ENCODE measurements at regions not wholly inside any gene's neighbourhood (a gene's known extent, or its start where the extent isn't known, plus 50 kb on each side); places are given as distances from the start of the nearest gene placed in this dataset.

GRCh38 chr9:11025775-11026174 lies 413.0 kb upstream of the PTPRD start:
- intact Hi-C loops (cut with DNase I; ENCODE audit: low total_unique reads), result no loop called here
- Histone ChIP-seq H3K4me3 (no peak overlapping the region), H3K9me3 (no peaks in the 10 kb centered on the region), H3K27ac (no peak overlapping the region), H3K4me1 (no peaks in the 10 kb centered on the region), H3K27me3 (no peaks in the 10 kb centered on the region), H3K36me3 (ENCODE audit: low read depth, missing control alignments) (no peaks in the 10 kb centered on the region)
- no peak for DNase-seq
- no peak for TF ChIP-seq POLR2A (IDR thresholded peaks at IDR 0.05)
- WGBS, 2 donors, result 95 to 96% methylated on average over 2 of the region's 2 CpGs

- no peak for DNase-seq
- 64 to 72% methylated on average over 7 of the region's 7 CpGs for WGBS, 2 donors
- Histone ChIP-seq H3K36me3 (ENCODE audit: low read depth, missing control alignments) (no peaks in the 10 kb centered on the region), H3K9me3 (no peaks in the 10 kb centered on the region), H3K27me3 (no peaks in the 10 kb centered on the region), H3K4me3 (no peak overlapping the region), H3K4me1 (no peaks in the 10 kb centered on the region), H3K27ac (no peak overlapping the region)
- intact Hi-C loops (cut with DNase I; ENCODE audit: low total_unique reads), result no loop called here
- TF ChIP-seq CTCF (IDR thresholded peaks at IDR 0.05) (no peak), POLR2A (IDR thresholded peaks at IDR 0.05) (no peak)
These were observed 425.6 kb upstream of the PTPRD start for GRCh38 chr9:11038366-11038765.

- Histone ChIP-seq H3K4me3 (no peak overlapping the region), H3K4me1 (no peaks in the 10 kb centered on the region), H3K9me3 (no peaks in the 10 kb centered on the region), H3K27ac (no peak overlapping the region), H3K27me3 (no peaks in the 10 kb centered on the region), H3K36me3 (ENCODE audit: low read depth, missing control alignments) (no peaks in the 10 kb centered on the region)
- no peak for TF ChIP-seq POLR2A (IDR thresholded peaks at IDR 0.05)
- TF ChIP-seq CTCF (IDR thresholded peaks at IDR 0.05), result no peak
- intact Hi-C loops (cut with DNase I; ENCODE audit: low total_unique reads), result no loop called here
- 87 to 91% methylated on average over 5 of the region's 5 CpGs for WGBS, 2 donors
- DNase-seq, result no peak
These were observed 426.2 kb upstream of the PTPRD start for GRCh38 chr9:11039006-11039405.

GRCh38 chr9:11045589-11045988 lies 432.8 kb upstream of the PTPRD start:
- no peaks in the 10 kb centered on the region for H3K9me3 ChIP-seq
- no peak overlapping the region for H3K27ac ChIP-seq
- no peak for TF ChIP-seq CTCF (IDR thresholded peaks at IDR 0.05)
- H3K27me3 ChIP-seq, result no peaks in the 10 kb centered on the region
- intact Hi-C loops (cut with DNase I; ENCODE audit: low total_unique reads), result no loop called here
- H3K36me3 ChIP-seq (ENCODE audit: low read depth, missing control alignments), result no peaks in the 10 kb centered on the region
- H3K4me3 ChIP-seq, result no peak overlapping the region
- no peak for DNase-seq
- WGBS, 2 donors, result 73 to 80% methylated on average over 2 of the region's 2 CpGs
- H3K4me1 ChIP-seq, result no peaks in the 10 kb centered on the region

GRCh38 chr9:11063263-11063662 lies 450.5 kb upstream of the PTPRD start:
- no peak for TF ChIP-seq POLR2A (IDR thresholded peaks at IDR 0.05)
- no peak for TF ChIP-seq CTCF (IDR thresholded peaks at IDR 0.05)
- no peak overlapping the region for H3K27ac ChIP-seq
- no peak for DNase-seq
- H3K36me3 ChIP-seq (ENCODE audit: low read depth, missing control alignments), result no peaks in the 10 kb centered on the region
- H3K4me1 ChIP-seq, result no peaks in the 10 kb centered on the region
- intact Hi-C loops (cut with DNase I; ENCODE audit: low total_unique reads), result no loop called here
- no peaks in the 10 kb centered on the region for H3K9me3 ChIP-seq
- H3K4me3 ChIP-seq, result no peak overlapping the region
- H3K27me3 ChIP-seq, result no peaks in the 10 kb centered on the region
